ENCODE measurements at regions not wholly inside any gene's neighbourhood (a gene's known extent, or its start where the extent isn't known, plus 50 kb on each side); places are given as distances from the start of the nearest gene placed in this dataset.

- no peaks in the 10 kb centered on the region for H3K9me3 ChIP-seq (ENCODE audit: control insufficient read depth, insufficient read depth, low read length)
- H3K36me3 ChIP-seq (ENCODE audit: insufficient read depth, low read length): no peaks in the 10 kb centered on the region
- no peaks in the 10 kb centered on the region for H3K4me1 ChIP-seq (ENCODE audit: insufficient read depth, low read length)
- H3K9ac ChIP-seq (ENCODE audit: low read depth, low read length): no peak overlapping the region
These were observed 81.5 kb upstream of the NEBL start for GRCh38 chr10:20978617-20979016.

- Histone ChIP-seq H3K9me3 (ENCODE audit: control insufficient read depth, insufficient read depth, low read length) (no peaks in the 10 kb centered on the region), H3K4me1 (ENCODE audit: insufficient read depth, low read length) (no peaks in the 10 kb centered on the region), H3K36me3 (ENCODE audit: insufficient read depth, low read length) (no peaks in the 10 kb centered on the region), H3K9ac (ENCODE audit: low read depth, low read length) (no peak overlapping the region)
These were observed 80.2 kb upstream of the NEBL start for GRCh38 chr10:20977300-20977699.

DNA sequence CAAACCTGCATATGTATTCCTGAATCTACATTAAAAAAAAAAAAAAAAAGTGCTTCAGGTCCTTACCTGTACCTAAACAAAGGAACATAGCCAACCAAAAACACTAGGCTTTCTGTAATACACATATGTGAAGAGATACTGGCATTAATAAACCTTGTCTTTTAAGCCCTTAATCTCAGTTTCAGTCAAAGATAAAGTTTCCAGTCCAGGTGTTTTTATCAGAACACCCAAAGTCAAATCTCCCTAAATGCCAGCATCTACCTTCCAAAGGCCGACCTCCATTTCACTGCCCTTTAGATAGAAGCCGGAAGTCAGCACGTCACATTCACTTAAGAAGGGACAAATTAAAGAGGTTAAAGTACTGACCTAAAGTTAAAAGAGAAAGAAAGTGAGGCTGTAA, 79.8 kb upstream of the NEBL start:
- Histone ChIP-seq H3K4me1 (ENCODE audit: insufficient read depth, low read length) (no peaks in the 10 kb centered on the region), H3K9me3 (ENCODE audit: control insufficient read depth, insufficient read depth, low read length) (no peaks in the 10 kb centered on the region), H3K9ac (ENCODE audit: low read depth, low read length) (no peak overlapping the region), H3K36me3 (ENCODE audit: insufficient read depth, low read length) (no peaks in the 10 kb centered on the region)

- Histone ChIP-seq H3K9me3 (ENCODE audit: control insufficient read depth, insufficient read depth, low read length) (no peaks in the 10 kb centered on the region), H3K36me3 (ENCODE audit: insufficient read depth, low read length) (no peaks in the 10 kb centered on the region), H3K4me1 (ENCODE audit: insufficient read depth, low read length) (no peaks in the 10 kb centered on the region), H3K9ac (ENCODE audit: low read depth, low read length) (no peak overlapping the region)
These were observed 79.3 kb upstream of the NEBL start for GRCh38 chr10:20976390-20976789.

- Histone ChIP-seq H3K9me3 (ENCODE audit: control insufficient read depth, insufficient read depth, low read length) (no peaks in the 10 kb centered on the region), H3K4me1 (ENCODE audit: insufficient read depth, low read length) (no peaks in the 10 kb centered on the region), H3K9ac (ENCODE audit: low read depth, low read length) (no peak overlapping the region), H3K36me3 (ENCODE audit: insufficient read depth, low read length) (no peaks in the 10 kb centered on the region)
These were observed 78.1 kb upstream of the NEBL start for GRCh38 chr10:20975236-20975635.

DNA sequence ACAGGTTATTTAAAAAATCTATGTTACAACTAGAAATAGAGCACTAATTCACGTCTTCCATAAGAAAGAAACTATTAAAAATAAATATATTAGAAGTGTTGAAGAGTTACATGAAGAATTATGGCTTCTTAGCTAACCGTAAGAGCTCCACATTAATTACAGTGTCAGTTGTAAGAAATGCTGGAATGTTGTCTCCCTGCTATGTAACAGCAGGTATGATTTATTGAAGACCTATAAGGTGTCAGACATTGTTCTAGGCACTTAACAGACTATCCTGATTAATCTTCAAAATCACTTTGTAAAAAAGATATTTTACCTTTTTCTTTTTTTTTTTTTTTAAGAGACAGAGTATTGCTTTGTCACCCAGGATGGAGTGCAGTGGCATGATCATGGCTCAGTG, 75.8 kb upstream of the NEBL start:
- no peaks in the 10 kb centered on the region for H3K4me1 ChIP-seq (ENCODE audit: insufficient read depth, low read length)
- no peak overlapping the region for H3K9ac ChIP-seq (ENCODE audit: low read depth, low read length)
- no peaks in the 10 kb centered on the region for H3K36me3 ChIP-seq (ENCODE audit: insufficient read depth, low read length)
- H3K9me3 ChIP-seq (ENCODE audit: control insufficient read depth, insufficient read depth, low read length): no peaks in the 10 kb centered on the region

DNA sequence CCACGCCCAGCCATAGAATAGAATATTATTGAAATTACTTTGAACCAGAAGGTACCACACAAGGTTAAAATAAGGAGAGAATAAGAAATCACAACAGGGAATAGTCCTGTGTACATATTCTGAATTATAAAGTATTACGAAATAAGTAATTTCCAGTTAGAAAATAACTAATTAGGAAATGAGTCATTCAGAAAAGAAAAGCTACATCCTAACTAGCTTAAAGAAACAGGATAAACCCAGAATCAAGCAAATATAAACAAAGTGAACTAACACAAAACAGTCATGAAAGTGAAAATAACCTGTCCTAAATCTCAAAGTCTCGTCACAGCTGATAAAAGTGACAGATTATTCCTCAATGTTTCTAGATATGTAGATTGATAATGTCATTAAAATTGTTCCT, 74.8 kb upstream of the NEBL start:
- Histone ChIP-seq H3K9me3 (ENCODE audit: control insufficient read depth, insufficient read depth, low read length) (no peaks in the 10 kb centered on the region), H3K9ac (ENCODE audit: low read depth, low read length) (no peak overlapping the region), H3K36me3 (ENCODE audit: insufficient read depth, low read length) (no peaks in the 10 kb centered on the region), H3K4me1 (ENCODE audit: insufficient read depth, low read length) (no peaks in the 10 kb centered on the region)

DNA sequence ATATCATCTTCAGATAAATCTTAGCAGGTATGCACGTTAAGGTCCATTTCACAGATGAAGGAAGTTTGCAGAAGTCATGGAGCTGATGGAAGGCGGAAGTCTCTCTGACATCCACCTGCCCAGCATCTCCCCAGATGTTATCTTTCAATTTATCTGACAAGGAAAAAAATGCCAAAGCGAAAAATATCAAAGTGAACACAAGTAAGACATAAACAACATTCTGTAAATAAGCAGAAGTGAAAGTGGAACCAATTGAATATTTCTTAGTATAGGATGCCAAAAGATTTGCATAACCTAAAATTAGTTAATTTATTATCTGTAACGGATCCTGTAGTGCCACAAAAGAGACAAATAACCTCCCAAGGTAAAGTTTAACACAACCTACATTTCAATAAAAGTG, 73.6 kb upstream of the NEBL start:
- H3K4me1 ChIP-seq (ENCODE audit: insufficient read depth, low read length): no peaks in the 10 kb centered on the region
- H3K36me3 ChIP-seq (ENCODE audit: insufficient read depth, low read length): no peaks in the 10 kb centered on the region
- H3K9me3 ChIP-seq (ENCODE audit: control insufficient read depth, insufficient read depth, low read length): no peaks in the 10 kb centered on the region
- H3K9ac ChIP-seq (ENCODE audit: low read depth, low read length): no peak overlapping the region

GRCh38 chr10:20970044-20970443, 72.9 kb upstream of the NEBL start:
- Histone ChIP-seq H3K36me3 (ENCODE audit: insufficient read depth, low read length) (no peaks in the 10 kb centered on the region), H3K4me1 (ENCODE audit: insufficient read depth, low read length) (no peaks in the 10 kb centered on the region), H3K9me3 (ENCODE audit: control insufficient read depth, insufficient read depth, low read length) (no peaks in the 10 kb centered on the region; the same call in 1 of the 2 replicates), H3K9ac (ENCODE audit: low read depth, low read length) (no peak overlapping the region)

GRCh38 chr10:20966426-20966825, 69.3 kb upstream of the NEBL start:
- H3K4me1 ChIP-seq (ENCODE audit: insufficient read depth, low read length): no peaks in the 10 kb centered on the region
- H3K9ac ChIP-seq (ENCODE audit: low read depth, low read length): no peak overlapping the region
- no peaks in the 10 kb centered on the region for H3K36me3 ChIP-seq (ENCODE audit: insufficient read depth, low read length)
- H3K9me3 ChIP-seq (ENCODE audit: control insufficient read depth, insufficient read depth, low read length): no peaks in the 10 kb centered on the region; the same call in 1 of the 2 replicates

DNA sequence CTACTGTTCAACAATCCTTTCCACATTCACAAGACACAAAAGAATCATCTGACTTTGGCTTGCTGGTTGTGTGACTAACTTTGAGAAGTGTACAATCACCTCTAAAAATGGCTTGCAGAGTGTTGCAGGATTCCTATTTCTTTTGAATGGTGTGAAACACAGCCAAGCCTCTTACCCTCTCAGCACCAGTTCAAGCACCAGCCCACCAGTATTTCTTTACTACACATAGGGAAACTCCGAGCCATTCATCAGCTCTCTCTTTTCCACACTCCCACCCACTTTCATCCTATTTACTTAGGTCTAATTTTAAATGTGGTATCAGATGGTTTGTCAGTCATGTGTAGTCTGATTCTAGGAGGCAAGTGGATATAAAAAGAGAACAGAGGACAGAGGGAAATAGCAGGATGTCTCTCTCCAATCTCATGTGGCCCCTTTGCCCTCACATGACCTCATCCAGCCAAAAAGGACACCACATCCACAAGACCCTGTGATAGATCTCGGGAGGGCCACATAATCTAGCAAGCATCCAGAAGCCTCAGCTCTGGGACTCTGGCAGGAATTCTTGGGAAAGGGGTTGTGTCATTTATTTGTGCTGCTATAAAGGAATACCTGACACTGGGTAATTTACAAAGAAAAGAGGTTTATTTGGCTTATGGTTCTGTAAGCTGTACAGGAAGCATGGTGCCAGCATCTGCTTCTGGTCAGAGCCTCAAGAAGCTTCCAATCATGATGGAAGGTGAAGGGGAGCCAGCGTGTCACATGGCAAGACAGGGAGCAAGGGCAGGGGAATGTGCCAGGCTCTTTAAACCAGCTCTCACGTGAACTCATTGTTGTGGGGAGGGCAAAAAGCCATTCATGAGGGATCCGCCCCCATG, 66.8 kb upstream of the NEBL start:
- Histone ChIP-seq H3K9ac (ENCODE audit: low read depth, low read length) (no peak overlapping the region), H3K36me3 (ENCODE audit: insufficient read depth, low read length) (no peaks in the 10 kb centered on the region)

GRCh38 chr10:20963056-20963455, 65.9 kb upstream of the NEBL start:
- no peaks in the 10 kb centered on the region for H3K36me3 ChIP-seq (ENCODE audit: insufficient read depth, low read length)
- H3K9ac ChIP-seq (ENCODE audit: low read depth, low read length): no peak overlapping the region
- no peaks in the 10 kb centered on the region; the same call in 1 of the 2 replicates for H3K9me3 ChIP-seq (ENCODE audit: control insufficient read depth, insufficient read depth, low read length)
- no peaks in the 10 kb centered on the region for H3K4me1 ChIP-seq (ENCODE audit: insufficient read depth, low read length)

More for the DNA sequence above, 66.8 kb upstream of the NEBL start:
- Histone ChIP-seq H3K9me3 (ENCODE audit: control insufficient read depth, insufficient read depth, low read length) (no peaks in the 10 kb centered on the region; the same call in 1 of the 2 replicates), H3K4me1 (ENCODE audit: insufficient read depth, low read length) (no peaks in the 10 kb centered on the region)

- Histone ChIP-seq H3K4me1 (ENCODE audit: insufficient read depth, low read length) (no peaks in the 10 kb centered on the region), H3K9ac (ENCODE audit: low read depth, low read length) (no peak overlapping the region)
These were observed 65.1 kb upstream of the NEBL start for GRCh38 chr10:20962165-20962564.

GRCh38 chr10:20959242-20959641, 62.1 kb upstream of the NEBL start:
- Histone ChIP-seq H3K4me1 (ENCODE audit: insufficient read depth, low read length) (peaks cover 14% of the 10 kb centered on the region; the same call in 1 of the 2 replicates), H3K9ac (ENCODE audit: low read depth, low read length) (no peak overlapping the region), H3K36me3 (ENCODE audit: insufficient read depth, low read length) (no peaks in the 10 kb centered on the region; the same call in 1 of the 2 replicates), H3K9me3 (ENCODE audit: control insufficient read depth, insufficient read depth, low read length) (no peaks in the 10 kb centered on the region)

More at GRCh38 chr10:20962165-20962564, 65.1 kb upstream of the NEBL start:
- H3K36me3 ChIP-seq (ENCODE audit: insufficient read depth, low read length): no peaks in the 10 kb centered on the region; the same call in 1 of the 2 replicates
- H3K9me3 ChIP-seq (ENCODE audit: control insufficient read depth, insufficient read depth, low read length): no peaks in the 10 kb centered on the region; the same call in 1 of the 2 replicates

DNA sequence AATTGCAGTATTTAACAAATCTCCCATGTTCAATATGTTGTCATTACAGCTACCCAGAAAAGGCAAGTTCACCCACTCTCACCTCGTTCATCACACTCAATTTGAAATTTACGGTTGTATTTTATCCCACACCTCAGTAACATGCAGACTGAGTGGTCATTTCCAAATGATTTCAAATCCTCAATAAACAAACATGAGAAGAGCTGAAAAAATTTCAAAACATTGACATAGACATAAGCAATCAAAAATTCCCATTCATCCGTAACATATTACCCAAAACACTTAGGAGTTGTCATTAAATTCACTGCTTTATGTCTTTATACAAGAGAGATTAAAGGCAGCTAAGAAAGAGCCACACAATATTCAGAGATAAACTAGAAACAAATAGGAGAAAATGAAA, 61.7 kb upstream of the NEBL start:
- H3K36me3 ChIP-seq (ENCODE audit: insufficient read depth, low read length): no peaks in the 10 kb centered on the region; the same call in 1 of the 2 replicates
- no peak overlapping the region for H3K9ac ChIP-seq (ENCODE audit: low read depth, low read length)

More for the DNA sequence above, 61.7 kb upstream of the NEBL start:
- peaks cover 14% of the 10 kb centered on the region; the same call in 1 of the 2 replicates for H3K4me1 ChIP-seq (ENCODE audit: insufficient read depth, low read length)
- H3K9me3 ChIP-seq (ENCODE audit: control insufficient read depth, insufficient read depth, low read length): no peaks in the 10 kb centered on the region
